Endothelial cell of umbilical vein (primary cell): ENCODE measurements at regions not wholly inside any gene's neighbourhood (a gene's known extent, or its start where the extent isn't known, plus 50 kb on each side); places are given as distances from the start of the nearest gene placed in this dataset.

Source experiments
- EZH2 ChIP-seq: IDR thresholded peaks from 2 replicates; pipeline ENCODE4 v1.6.1; 2012; ENCODE audit warnings: borderline replicate concordance, low read depth, mild to moderate bottlenecking, moderate library complexity, low read length, inconsistent platforms; ENCODE audit not compliant: severe bottlenecking
- MYC ChIP-seq: IDR thresholded peaks from one replicate; pipeline ENCODE4 v1.6.1; 2011; ENCODE audit warnings: mild to moderate bottlenecking, low read depth, low read length
- POLR2A ChIP-seq: IDR thresholded peaks from 2 replicates; pipeline ENCODE4 v1.6.1; 2012; ENCODE audit warnings: low read depth, mild to moderate bottlenecking, control low read depth, low read length
- POLR2AphosphoS5 ChIP-seq: IDR thresholded peaks from 2 replicates; pipeline ENCODE4 v1.6.1; 2012; ENCODE audit warnings: low read depth, mild to moderate bottlenecking, control low read depth, low read length, moderate library complexity; ENCODE audit not compliant: insufficient read depth
- TF ChIP-seq, protein P1 (sequence below), 2 donors: IDR thresholded peaks; 1 replicate in 1 of 2; 2 replicates in 1 of 2; pipeline ENCODE4 v1.5.1; 2011; ENCODE audit warnings: low read length in 2 of 2, mild to moderate bottlenecking in 2 of 2, moderate library complexity in 2 of 2, control low read depth in 1 of 2, inconsistent platforms in 1 of 2, low read depth in 1 of 2; ENCODE audit not compliant: insufficient read depth in 1 of 2; ENCODE audit errors: extremely low read depth in 1 of 2
- TF ChIP-seq, protein P2 (sequence below): IDR thresholded peaks from 2 replicates; pipeline ENCODE4 v1.6.1; 2011; ENCODE audit not compliant: insufficient read depth, insufficient read length

DNA sequence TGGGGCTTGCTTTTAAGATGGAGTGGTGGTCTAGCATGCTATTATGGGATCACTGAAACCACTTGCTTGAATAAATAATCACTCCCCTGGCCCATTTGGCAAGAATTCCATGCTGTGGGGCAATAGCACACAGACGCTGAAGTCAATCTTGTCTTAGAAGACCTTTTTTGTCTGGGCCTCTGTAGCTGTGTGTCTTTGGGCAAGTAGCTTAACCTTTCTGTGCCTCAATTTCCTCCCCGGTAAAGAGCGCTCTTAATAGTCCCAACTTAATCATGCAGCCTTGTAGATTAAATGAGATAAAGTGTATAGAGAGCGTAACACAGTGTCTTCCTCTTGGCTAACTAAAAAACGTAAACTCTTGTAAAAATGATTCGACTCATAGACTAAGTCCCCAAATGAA lies 125.4 kb upstream of the IGSF21 start:
- TF ChIP-seq, protein P1, sequence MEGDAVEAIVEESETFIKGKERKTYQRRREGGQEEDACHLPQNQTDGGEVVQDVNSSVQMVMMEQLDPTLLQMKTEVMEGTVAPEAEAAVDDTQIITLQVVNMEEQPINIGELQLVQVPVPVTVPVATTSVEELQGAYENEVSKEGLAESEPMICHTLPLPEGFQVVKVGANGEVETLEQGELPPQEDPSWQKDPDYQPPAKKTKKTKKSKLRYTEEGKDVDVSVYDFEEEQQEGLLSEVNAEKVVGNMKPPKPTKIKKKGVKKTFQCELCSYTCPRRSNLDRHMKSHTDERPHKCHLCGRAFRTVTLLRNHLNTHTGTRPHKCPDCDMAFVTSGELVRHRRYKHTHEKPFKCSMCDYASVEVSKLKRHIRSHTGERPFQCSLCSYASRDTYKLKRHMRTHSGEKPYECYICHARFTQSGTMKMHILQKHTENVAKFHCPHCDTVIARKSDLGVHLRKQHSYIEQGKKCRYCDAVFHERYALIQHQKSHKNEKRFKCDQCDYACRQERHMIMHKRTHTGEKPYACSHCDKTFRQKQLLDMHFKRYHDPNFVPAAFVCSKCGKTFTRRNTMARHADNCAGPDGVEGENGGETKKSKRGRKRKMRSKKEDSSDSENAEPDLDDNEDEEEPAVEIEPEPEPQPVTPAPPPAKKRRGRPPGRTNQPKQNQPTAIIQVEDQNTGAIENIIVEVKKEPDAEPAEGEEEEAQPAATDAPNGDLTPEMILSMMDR (IDR thresholded peaks at IDR 0.05; ENCODE audit: extremely low read depth in 1 of 2, insufficient read depth in 1 of 2, low read depth in 1 of 2, low read length in 2 of 2): no peak
- TF ChIP-seq, protein P2, sequence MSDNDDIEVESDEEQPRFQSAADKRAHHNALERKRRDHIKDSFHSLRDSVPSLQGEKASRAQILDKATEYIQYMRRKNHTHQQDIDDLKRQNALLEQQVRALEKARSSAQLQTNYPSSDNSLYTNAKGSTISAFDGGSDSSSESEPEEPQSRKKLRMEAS: no peak
- TF ChIP-seq EZH2: no peak
- no peak for TF ChIP-seq POLR2A
- TF ChIP-seq POLR2AphosphoS5: no peak
- no peak for TF ChIP-seq MYC
